ENCODE measurements at regions not wholly inside any gene's neighbourhood (a gene's known extent, or its start where the extent isn't known, plus 50 kb on each side); places are given as distances from the start of the nearest gene placed in this dataset.

GRCh38 chr2:90069290-90069894 is 1377.9 kb downstream of the RPIA start:
- Histone ChIP-seq H3K4me3 (ENCODE audit: insufficient read depth, low read depth, low read length) (no peak overlapping the region), H3K9me3 (ENCODE audit: insufficient read depth, low read depth, low read length) (peaks cover 3% of the 10 kb centered on the region), H3K79me2 (ENCODE audit: insufficient read depth, low read length) (no peaks in the 10 kb centered on the region), H3K4me1 (ENCODE audit: insufficient read depth, low read length) (no peaks in the 10 kb centered on the region), H3K36me3 (ENCODE audit: insufficient read depth, low read length) (no peaks in the 10 kb centered on the region), H3K27me3 (ENCODE audit: insufficient read depth, low read length) (no peaks in the 10 kb centered on the region), H2AFZ (ENCODE audit: low read depth, low read length) (no peak overlapping the region), H3K4me2 (ENCODE audit: low read length) (no peak overlapping the region), H3K9ac (ENCODE audit: low read length) (no peak overlapping the region), H4K20me1 (ENCODE audit: insufficient read depth, low read length) (no peaks in the 10 kb centered on the region), H3K27ac (ENCODE audit: low read depth, low read length) (no peak overlapping the region)
- H3K36me3 Mint-ChIP-seq (ENCODE audit: low read depth, unreplicated experiment): no peaks in the 10 kb centered on the region
- no peak for FAIRE-seq
- no peak overlapping the region for H3K27ac Mint-ChIP-seq (ENCODE audit: unreplicated experiment)
- H3K4me1 Mint-ChIP-seq (ENCODE audit: low read depth, unreplicated experiment): no peaks in the 10 kb centered on the region
- H3K27me3 Mint-ChIP-seq (ENCODE audit: low read depth, unreplicated experiment): peaks cover 2% of the 10 kb centered on the region
- peaks cover 2% of the 10 kb centered on the region for H3K9me3 Mint-ChIP-seq (ENCODE audit: unreplicated experiment)
- no peak for TF ChIP-seq EZH2 (IDR thresholded peaks at IDR 0.05; ENCODE audit: insufficient read depth, low read length)
- TF ChIP-seq CTCF (IDR thresholded peaks at IDR 0.05; ENCODE audit: insufficient read depth, low read depth, low read length): no peak
- H3K4me3 Mint-ChIP-seq (ENCODE audit: unreplicated experiment): no peak overlapping the region
- no peak for DNase-seq (ENCODE audit: low read depth)

- Histone ChIP-seq H3K27me3 (ENCODE audit: insufficient read depth, low read length) (no peaks in the 10 kb centered on the region), H2AFZ (ENCODE audit: low read depth, low read length) (no peak overlapping the region), H3K27ac (ENCODE audit: low read depth, low read length) (no peak overlapping the region), H3K4me2 (ENCODE audit: low read length) (no peak overlapping the region), H3K79me2 (ENCODE audit: insufficient read depth, low read length) (no peaks in the 10 kb centered on the region), H3K36me3 (ENCODE audit: insufficient read depth, low read length) (no peaks in the 10 kb centered on the region), H4K20me1 (ENCODE audit: insufficient read depth, low read length) (no peaks in the 10 kb centered on the region), H3K9me3 (ENCODE audit: insufficient read depth, low read depth, low read length) (peaks cover 3% of the 10 kb centered on the region), H3K4me3 (ENCODE audit: insufficient read depth, low read depth, low read length) (no peak overlapping the region), H3K9ac (ENCODE audit: low read length) (no peak overlapping the region), H3K4me1 (ENCODE audit: insufficient read depth, low read length) (no peaks in the 10 kb centered on the region)
- Mint-ChIP-seq H3K4me1 (ENCODE audit: low read depth, unreplicated experiment) (no peaks in the 10 kb centered on the region), H3K9me3 (ENCODE audit: unreplicated experiment) (no peaks in the 10 kb centered on the region), H3K4me3 (ENCODE audit: unreplicated experiment) (no peak overlapping the region), H3K36me3 (ENCODE audit: low read depth, unreplicated experiment) (no peaks in the 10 kb centered on the region), H3K27me3 (ENCODE audit: low read depth, unreplicated experiment) (no peaks in the 10 kb centered on the region), H3K27ac (ENCODE audit: unreplicated experiment) (no peak overlapping the region)
- DNase-seq (ENCODE audit: low read depth) (no peak), FAIRE-seq (no peak)
- TF ChIP-seq EZH2 (IDR thresholded peaks at IDR 0.05; ENCODE audit: insufficient read depth, low read length) (no peak), CTCF (IDR thresholded peaks at IDR 0.05; ENCODE audit: insufficient read depth, low read depth, low read length) (no peak)
Observed at GRCh38 chr2:90076311-90076710, 1384.8 kb downstream of the RPIA start.

GRCh38 chr2:90077948-90078347 is 1386.5 kb downstream of the RPIA start:
- no peaks in the 10 kb centered on the region for H3K27me3 ChIP-seq (ENCODE audit: insufficient read depth, low read length)
- Mint-ChIP-seq H3K27me3 (ENCODE audit: low read depth, unreplicated experiment) (peaks cover 3% of the 10 kb centered on the region), H3K36me3 (ENCODE audit: low read depth, unreplicated experiment) (no peaks in the 10 kb centered on the region), H3K4me1 (ENCODE audit: low read depth, unreplicated experiment) (no peaks in the 10 kb centered on the region), H3K27ac (ENCODE audit: unreplicated experiment) (no peak overlapping the region), H3K9me3 (ENCODE audit: unreplicated experiment) (no peaks in the 10 kb centered on the region), H3K4me3 (ENCODE audit: unreplicated experiment) (no peak overlapping the region)
- TF ChIP-seq CTCF (IDR thresholded peaks at IDR 0.05; ENCODE audit: insufficient read depth, low read depth, low read length): no peak
- TF ChIP-seq EZH2 (IDR thresholded peaks at IDR 0.05; ENCODE audit: insufficient read depth, low read length): no peak
- H3K27ac ChIP-seq (ENCODE audit: low read depth, low read length): no peak overlapping the region
- H3K9me3 ChIP-seq (ENCODE audit: insufficient read depth, low read depth, low read length): peaks cover 3% of the 10 kb centered on the region
- DNase-seq (ENCODE audit: low read depth) (no peak), FAIRE-seq (no peak)
- H3K4me3 ChIP-seq (ENCODE audit: insufficient read depth, low read depth, low read length): no peak overlapping the region
- no peaks in the 10 kb centered on the region for H3K4me1 ChIP-seq (ENCODE audit: insufficient read depth, low read length)
- H3K4me2 ChIP-seq (ENCODE audit: low read length): no peak overlapping the region
- H4K20me1 ChIP-seq (ENCODE audit: insufficient read depth, low read length): no peaks in the 10 kb centered on the region
- no peaks in the 10 kb centered on the region for H3K36me3 ChIP-seq (ENCODE audit: insufficient read depth, low read length)
- no peaks in the 10 kb centered on the region for H3K79me2 ChIP-seq (ENCODE audit: insufficient read depth, low read length)
- no peak overlapping the region for H2AFZ ChIP-seq (ENCODE audit: low read depth, low read length)
- no peak overlapping the region for H3K9ac ChIP-seq (ENCODE audit: low read length)
